ENCODE measurements at regions not wholly inside any gene's neighbourhood (a gene's known extent, or its start where the extent isn't known, plus 50 kb on each side); places are given as distances from the start of the nearest gene placed in this dataset.

DNA sequence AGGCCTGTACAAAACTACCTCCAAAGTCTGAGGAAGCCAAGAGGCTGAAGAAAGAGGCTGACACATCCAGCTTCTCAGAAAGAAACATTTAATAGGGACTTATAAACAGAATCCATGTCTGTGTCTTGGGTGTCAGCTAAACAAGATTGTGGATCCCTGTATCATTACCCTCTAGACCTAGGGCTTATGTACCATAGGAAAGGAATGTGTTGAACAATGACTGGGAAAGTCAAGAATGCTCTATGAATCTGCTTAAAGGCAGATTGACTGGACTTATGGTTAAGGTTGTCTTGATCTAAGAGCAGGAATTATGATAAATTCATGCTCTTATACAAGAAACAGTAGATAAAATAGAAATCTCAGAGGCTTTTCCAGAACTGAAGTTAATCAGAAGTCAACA lies 335.7 kb upstream of the RPS23 start (continued):
- TF ChIP-seq KDM1A (IDR thresholded peaks at IDR 0.05; ENCODE audit: borderline replicate concordance, low read length) (no peak), GABPA (IDR thresholded peaks at IDR 0.05; ENCODE audit: borderline replicate concordance, insufficient read depth, low read length) (no peak), BACH1 (IDR thresholded peaks at IDR 0.05; ENCODE audit: low read length) (no peak)

Measured in H1 (cell line).